Stimulated activated CD4-positive, alpha-beta T cell treated with anti-CD3 and anti-CD28 coated beads, Interleukin-1b, Interleukin-23, amount 100 ng/mL, for 24 hours (primary cell): ENCODE measurements at regions not wholly inside any gene's neighbourhood (a gene's known extent, or its start where the extent isn't known, plus 50 kb on each side); places are given as distances from the start of the nearest gene placed in this dataset.
"Not testable (repeated sequence)": the region's sequence is repeated elsewhere in the genome, so short reads cannot be mapped to it uniquely, and the experiment has no call there.

Experiments
- DNase-seq, 4 experiments: peaks; one replicate each; pipeline ENCODE4 v3.0.0-alpha.2; 2020; ENCODE audit warnings: low read depth in 4 of 4, low spot score in 1 of 4

DNA sequence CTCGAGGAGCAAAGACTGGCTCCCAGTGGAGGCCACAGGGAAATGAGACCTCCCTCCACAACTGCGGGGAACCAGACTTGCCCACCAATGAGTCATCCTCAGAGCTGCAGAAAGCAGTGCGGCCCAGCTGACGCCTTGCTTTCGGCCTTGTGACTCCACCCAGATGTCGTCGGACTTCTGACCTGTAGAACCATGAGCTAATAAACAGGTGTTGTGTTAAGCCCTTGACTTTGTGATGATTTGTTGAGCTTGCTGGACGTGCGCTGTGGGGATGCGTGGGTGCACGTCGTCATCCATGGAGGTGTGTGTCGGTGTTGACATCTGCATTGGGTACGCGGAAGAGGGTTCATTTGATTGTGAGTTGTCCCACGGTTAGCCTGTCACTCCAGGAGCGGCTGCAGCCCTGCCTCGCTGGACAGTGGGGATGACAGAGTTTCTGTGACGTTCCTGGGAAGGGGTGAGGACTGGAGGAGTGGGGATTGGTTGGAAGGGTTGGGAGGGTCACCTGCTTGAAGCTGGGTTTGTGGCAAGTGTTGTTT is 154.1 kb downstream of the SH3BP4 start:
- DNase-seq: no peak

DNA sequence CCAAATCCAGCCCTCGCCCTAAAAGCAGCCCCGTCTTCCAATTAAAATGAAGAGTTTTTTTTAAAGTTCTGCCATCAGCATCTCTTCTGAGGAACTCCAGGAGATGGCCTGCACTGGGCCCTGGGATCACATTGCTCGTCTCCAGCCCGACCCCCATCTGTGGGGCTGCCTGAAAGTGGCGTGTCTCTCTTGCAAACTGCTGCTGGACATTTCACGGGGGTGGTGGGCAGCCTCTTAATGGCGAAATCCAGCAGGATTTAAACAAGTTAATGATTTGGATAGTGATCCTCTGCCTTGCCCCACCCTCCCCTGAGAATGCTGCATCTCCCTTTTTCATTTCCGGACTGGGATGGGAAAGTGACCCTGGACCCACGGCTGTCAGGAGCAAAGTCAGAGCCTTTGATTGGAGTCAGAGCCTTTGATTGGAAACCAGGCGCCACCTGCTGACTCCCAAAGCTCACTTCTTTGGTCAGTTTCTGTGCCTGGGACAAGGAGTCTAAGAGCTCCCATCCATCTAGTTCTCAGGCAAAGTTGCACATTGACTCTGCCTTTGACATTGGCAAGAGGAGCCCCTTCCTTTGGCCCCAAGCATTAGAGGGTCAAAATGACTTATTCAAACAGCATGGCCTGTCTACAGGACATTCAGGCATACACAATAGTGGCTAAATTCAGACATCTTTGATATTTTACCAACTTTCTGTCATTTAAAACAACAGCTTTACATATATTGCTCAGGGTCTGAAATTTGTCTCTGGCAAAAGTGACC is 155.2 kb downstream of the SH3BP4 start:
- DNase-seq: no peak

GRCh38 chr2:235107640-235107951 is 155.8 kb downstream of the SH3BP4 start:
- no peak for DNase-seq

- DNase-seq: not testable (repeated sequence)
Measured at GRCh38 chr2:235109561-235109960, 157.7 kb downstream of the SH3BP4 start.

GRCh38 chr2:235112365-235112764 is 160.5 kb downstream of the SH3BP4 start:
- DNase-seq: no peak

DNA sequence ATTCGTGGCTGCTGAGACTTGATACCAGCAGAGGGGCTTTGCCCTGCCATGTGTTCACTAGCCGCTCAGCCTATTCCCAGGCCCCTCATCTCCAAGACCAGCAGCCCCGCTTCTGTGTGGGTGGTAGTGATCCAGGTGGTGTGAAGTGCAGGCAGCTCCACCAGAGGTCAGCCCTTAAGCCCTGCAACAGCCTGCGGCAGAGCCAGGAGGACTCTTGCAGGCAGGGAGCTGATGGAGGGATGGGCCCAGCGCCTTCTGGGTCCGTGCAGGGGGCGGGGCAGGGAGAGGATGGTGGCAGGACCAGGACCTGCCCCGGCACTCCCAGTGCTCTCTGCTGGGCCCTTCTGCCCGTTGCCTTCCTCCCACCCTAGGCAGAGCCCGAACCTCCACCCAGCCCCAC is 162.0 kb downstream of the SH3BP4 start:
- DNase-seq: no peak

GRCh38 chr2:235114286-235114685 is 162.5 kb downstream of the SH3BP4 start:
- DNase-seq: no peak

DNA sequence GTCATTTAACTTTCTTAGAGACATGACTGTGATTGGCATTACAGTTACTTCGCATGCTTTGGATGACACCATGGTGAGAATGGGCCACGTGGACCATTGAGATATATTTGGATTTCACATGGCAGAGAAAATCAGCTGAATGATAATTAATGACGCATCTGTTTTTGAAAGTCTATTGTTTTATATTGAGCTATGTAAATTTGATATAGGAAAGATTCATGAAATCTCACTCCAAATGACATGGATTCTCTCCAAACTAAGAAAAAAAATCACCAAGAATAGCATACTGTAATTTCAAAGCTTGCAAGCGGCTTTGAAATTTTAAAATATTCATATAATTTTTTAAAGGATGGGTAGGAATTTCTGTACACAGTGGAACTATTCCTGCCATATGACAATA is 163.7 kb downstream of the SH3BP4 start:
- DNase-seq: no peak

GRCh38 chr2:235116885-235117492 is 165.2 kb downstream of the SH3BP4 start:
- DNase-seq: no peak

GRCh38 chr2:235126768-235127167 is 175.0 kb downstream of the SH3BP4 start:
- no peak for DNase-seq

DNA sequence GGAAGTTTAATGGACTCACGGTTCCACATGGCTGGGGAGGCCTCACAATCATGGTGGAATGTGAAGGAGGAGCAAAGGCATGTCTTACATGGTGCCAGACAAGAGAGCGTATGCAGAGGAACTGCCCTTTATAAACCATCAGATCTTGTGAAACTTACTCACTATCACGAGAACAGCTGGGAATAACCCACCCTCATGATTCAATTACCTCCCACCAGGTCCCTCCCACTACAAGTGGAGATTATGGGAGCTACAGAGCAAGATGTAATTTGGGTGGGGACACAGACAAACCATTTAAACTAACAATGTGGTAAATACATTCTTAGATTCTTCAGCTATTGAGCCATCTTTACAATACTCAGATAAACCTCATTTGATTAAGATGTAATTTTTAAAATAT is 176.1 kb downstream of the SH3BP4 start:
- no peak for DNase-seq

GRCh38 chr2:235129850-235130249 is 178.0 kb downstream of the SH3BP4 start:
- no peak for DNase-seq

DNA sequence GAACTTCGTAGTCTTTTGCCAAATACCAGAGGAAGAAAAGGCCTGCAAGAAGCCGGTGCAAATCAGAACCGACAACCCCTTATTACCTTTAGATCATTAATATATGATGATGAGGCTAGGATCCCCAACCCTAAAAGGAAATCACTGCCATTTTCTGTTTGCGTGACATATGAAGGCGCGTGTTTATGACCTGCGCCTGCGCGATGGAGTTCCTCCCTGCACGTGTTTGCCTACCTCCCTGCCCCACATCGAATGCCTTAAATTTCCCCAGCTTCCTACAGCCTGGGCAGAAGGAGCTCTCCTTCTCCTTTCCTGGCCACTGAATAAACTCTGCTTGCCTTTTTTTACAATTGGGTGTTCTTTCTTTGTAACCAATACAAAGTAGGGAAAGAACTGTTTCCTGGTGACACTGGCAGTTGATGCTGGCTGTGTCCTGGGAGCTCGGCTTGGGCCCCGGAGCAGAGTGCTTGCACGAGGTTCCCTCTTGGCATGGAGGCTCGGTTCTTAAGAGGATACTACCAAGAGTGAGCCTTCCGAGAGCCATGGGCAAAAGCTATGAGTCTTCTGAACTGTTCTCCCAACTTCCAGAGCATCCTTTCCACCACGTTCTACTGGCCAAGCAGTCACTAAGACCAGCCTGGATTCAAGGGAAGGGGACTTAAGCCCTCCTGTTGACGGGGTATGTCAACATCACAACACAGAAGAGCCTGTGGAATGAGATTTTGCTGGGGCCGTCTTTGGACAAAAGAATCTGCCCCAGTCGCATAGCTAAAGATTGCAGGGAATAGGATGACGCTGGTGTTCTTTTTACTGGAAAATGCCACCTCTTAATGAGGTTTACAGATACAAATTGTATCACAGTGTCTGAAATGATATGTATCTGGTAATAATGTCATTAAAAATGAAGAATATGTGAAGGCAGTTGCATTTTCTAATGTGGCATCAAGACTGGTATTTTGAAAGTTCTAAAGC is 179.8 kb downstream of the SH3BP4 start:
- DNase-seq: no peak

DNA sequence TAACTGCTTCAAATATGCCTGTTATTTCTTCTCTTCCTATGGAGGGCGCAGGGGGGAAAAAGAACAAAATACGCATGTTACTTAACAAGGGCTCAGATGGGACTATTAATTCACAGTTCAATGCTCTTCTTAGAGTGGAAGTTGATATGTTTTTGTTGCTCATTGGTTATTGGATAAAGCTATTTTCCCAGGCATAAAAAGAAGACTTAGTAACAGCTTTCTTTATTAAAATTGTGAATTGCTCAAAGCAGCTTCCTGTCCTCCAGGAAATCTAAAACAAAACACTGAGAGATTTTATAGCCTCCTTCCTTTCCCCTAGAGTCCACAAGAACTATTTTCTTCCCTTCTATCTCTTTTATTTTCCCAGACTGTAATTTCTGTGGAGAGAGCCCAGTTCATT is 180.8 kb downstream of the SH3BP4 start:
- no peak for DNase-seq

DNA sequence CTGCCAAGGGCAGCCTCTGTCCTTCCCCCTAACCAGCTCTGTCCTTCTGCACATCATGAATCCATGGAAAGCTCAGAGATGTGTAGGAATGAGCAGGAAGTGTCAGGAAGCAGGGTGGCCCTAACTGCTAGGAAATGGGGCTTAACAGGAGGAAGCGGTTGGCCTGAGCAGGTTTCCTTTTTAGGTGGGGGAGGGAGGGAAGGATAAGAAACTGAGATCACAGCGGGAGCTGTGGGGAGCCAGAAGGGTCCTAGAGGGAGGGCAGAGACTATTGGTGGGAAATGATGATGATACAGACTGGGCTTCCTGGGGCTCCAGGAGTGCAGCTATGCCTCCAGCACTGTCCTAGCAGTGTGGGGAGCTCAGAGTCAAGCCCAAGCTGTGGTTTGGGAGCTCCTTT is 182.0 kb downstream of the SH3BP4 start:
- no peak for DNase-seq

- no peak for DNase-seq
Measured at GRCh38 chr2:235134420-235134819, 182.6 kb downstream of the SH3BP4 start.

GRCh38 chr2:235135195-235135965 is 183.6 kb downstream of the SH3BP4 start:
- DNase-seq: no peak

DNA sequence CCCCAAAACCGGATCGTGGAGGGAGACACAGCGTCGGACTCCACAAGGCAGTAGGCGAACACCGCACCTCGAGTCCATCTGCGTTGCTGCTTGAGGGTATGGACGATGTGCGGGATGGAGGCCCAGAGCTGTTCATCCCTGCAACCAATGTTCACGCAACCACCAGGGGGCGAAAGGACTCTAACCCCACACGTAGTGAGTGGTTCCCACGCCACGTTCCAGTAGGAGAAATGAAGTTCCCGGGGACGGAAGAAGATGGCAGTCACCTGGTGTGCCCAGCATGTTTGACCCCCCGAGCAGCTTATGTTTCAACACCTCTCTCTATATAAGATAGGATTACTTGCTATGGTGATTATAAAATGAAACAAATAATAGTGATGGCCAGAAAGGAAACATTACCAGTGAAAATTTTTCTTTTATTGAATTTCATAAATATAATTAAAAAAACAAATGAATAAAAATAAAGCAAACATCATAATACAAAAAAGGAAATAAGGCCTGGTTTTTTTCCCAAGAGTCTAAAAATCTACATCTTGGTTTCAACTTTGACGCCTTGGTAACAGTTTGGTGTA is 184.3 kb downstream of the SH3BP4 start:
- peak in 3 of 4 experiments; percentile 19 to 36 (median 20) for DNase-seq

DNA sequence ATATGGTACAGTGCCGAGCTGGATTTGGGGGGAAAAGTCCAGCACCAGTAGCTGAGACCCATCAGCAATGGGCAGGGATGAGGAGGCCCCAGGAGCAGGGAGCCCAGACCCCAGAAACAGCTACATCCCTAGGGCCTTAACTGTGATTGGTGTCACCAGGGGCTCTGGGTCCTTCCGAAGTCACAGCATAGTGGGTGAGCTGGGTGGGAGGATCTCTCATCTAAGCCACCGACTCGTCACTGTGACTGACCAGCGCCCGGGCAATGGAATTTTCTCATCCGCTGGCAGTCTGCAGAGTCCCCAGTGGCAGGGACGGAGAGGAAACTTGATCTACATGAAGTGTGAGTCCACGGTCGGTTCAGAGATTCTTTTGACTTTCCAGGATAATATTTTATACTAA is 186.5 kb downstream of the SH3BP4 start:
- DNase-seq: no peak

DNA sequence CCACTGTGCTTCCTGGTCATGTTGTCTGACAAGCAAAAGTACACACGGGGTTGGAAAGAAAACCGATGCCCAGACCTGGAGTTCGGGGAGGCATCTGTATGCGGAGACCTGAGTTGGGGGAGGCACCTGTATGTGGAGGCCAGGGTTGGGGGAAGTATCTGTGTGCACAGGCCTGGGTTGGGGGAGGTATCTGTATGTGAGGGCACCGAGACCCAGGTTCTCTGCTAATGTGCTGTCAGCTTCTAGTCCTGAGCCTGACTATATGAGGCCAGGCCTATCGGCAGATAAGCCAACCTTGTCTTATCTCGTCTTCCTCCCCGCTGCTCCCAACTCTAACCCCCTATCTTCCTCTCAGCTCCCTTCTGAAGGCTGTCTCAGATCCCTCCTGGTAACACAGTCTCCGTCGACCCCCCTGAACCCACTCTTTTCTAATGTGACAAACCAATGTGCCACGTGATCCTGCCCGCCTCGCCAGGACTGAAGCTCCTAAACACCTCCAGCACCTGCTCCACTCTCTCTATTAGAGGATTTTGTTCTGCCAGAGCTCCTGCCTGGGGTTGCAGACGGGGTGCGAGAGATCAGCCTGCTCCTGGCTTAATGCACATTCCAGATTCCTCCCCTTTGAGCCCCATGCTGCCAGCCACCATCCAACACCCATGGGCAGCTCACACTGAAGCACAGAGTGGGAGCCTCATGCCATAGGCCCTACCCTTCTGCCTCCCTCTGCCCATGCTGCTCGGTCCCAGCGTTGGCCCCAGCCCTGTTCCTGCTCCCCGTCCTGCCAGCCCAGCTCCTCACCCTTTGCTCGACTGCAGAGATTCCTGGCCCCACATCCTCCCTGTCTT is 188.4 kb downstream of the SH3BP4 start:
- DNase-seq: no peak
